Trophoblast cell (in vitro differentiated cells and primary cell): ENCODE measurements at regions not wholly inside any gene's neighbourhood (a gene's known extent, or its start where the extent isn't known, plus 50 kb on each side); places are given as distances from the start of the nearest gene placed in this dataset.

Experiments used
- DNase-seq, 2 donors: peaks; one replicate each; pipeline ENCODE4 v3.0.0-alpha.2; 2016
- H2AFZ ChIP-seq: 2 replicates; pipeline ENCODE4 v1.6.1; 2013; ENCODE audit warnings: low read length, moderate library complexity, mild to moderate bottlenecking; ENCODE audit not compliant: insufficient read depth, poor library complexity
- H2AK5ac ChIP-seq: 2 replicates; pipeline ENCODE4 v1.6.1; 2013; ENCODE audit warnings: mild to moderate bottlenecking, low read length
- H2BK120ac ChIP-seq: 2 replicates; pipeline ENCODE4 v1.6.1; 2013; ENCODE audit warnings: low read length, mild to moderate bottlenecking, moderate library complexity; ENCODE audit not compliant: insufficient read depth, poor library complexity
- H2BK12ac ChIP-seq: 2 replicates; pipeline ENCODE4 v1.6.1; 2013; ENCODE audit warnings: mild to moderate bottlenecking, low read length, moderate library complexity
- H2BK5ac ChIP-seq: 2 replicates; pipeline ENCODE4 v1.6.1; 2013; ENCODE audit warnings: low read length, low read depth, moderate library complexity, mild to moderate bottlenecking; ENCODE audit not compliant: poor library complexity
- H3K14ac ChIP-seq: 2 replicates; pipeline ENCODE4 v1.6.1; 2013; ENCODE audit warnings: mild to moderate bottlenecking, low read length
- H3K18ac ChIP-seq: 2 replicates; pipeline ENCODE4 v1.6.1; 2013; ENCODE audit warnings: mild to moderate bottlenecking, low read length
- H3K23ac ChIP-seq: 2 replicates; pipeline ENCODE4 v1.6.1; 2013; ENCODE audit warnings: low read length
- H3K27ac ChIP-seq: 2 replicates; pipeline ENCODE4 v1.5.1; 2013; ENCODE audit warnings: low read depth, mild to moderate bottlenecking, inconsistent platforms, low read length, moderate library complexity
- H3K27me3 ChIP-seq: 2 replicates; pipeline ENCODE4 v1.6.1; 2013; ENCODE audit warnings: inconsistent platforms, mild to moderate bottlenecking, low read length, moderate library complexity; ENCODE audit not compliant: insufficient read depth
- H3K36me3 ChIP-seq, 2 experiments: 1 replicate in 1 of 2; 2 replicates in 1 of 2; pipeline ENCODE4 v1.6.1; 2013; ENCODE audit warnings: low read length in 2 of 2, mild to moderate bottlenecking in 2 of 2, moderate library complexity in 1 of 2; ENCODE audit not compliant: insufficient read depth in 2 of 2, control insufficient read depth in 1 of 2
- H3K4ac ChIP-seq: 2 replicates; pipeline ENCODE4 v1.6.1; 2013; ENCODE audit warnings: low read depth, mild to moderate bottlenecking, low read length, moderate library complexity
- H3K4me1 ChIP-seq, 2 experiments: 1 replicate in 1 of 2; 2 replicates in 1 of 2; pipeline ENCODE4 v1.6.1; 2013; ENCODE audit warnings: low read length in 2 of 2, mild to moderate bottlenecking in 2 of 2, moderate library complexity in 1 of 2; ENCODE audit not compliant: insufficient read depth in 2 of 2, control insufficient read depth in 1 of 2
- H3K4me2 ChIP-seq: 2 replicates; pipeline ENCODE4 v1.6.1; 2013; ENCODE audit warnings: inconsistent platforms, mild to moderate bottlenecking, low read length, moderate library complexity
- H3K4me3 ChIP-seq: 2 replicates; pipeline ENCODE4 v1.5.1; 2013; ENCODE audit warnings: mild to moderate bottlenecking, low read depth, low read length, inconsistent platforms
- H3K79me1 ChIP-seq: one replicate; pipeline ENCODE4 v1.6.1; 2013; ENCODE audit warnings: low read length
- H3K79me2 ChIP-seq: 2 replicates; pipeline ENCODE4 v1.6.1; 2013; ENCODE audit warnings: low read length, mild to moderate bottlenecking; ENCODE audit not compliant: control insufficient read depth, insufficient read depth, poor library complexity
- H3K9ac ChIP-seq: 2 replicates; pipeline ENCODE4 v1.6.1; 2013; ENCODE audit warnings: mild to moderate bottlenecking, low read length
- H3K9me3 ChIP-seq: 2 replicates; pipeline ENCODE4 v1.6.1; 2013; ENCODE audit warnings: low read depth, mild to moderate bottlenecking, control low read depth, inconsistent platforms, low read length; ENCODE audit not compliant: insufficient read depth
- H4K12ac ChIP-seq: 2 replicates; pipeline ENCODE4 v1.6.1; 2013; ENCODE audit warnings: low read depth, mild to moderate bottlenecking, low read length, moderate library complexity
- H4K8ac ChIP-seq: 2 replicates; pipeline ENCODE4 v1.6.1; 2013; ENCODE audit warnings: low read depth, mild to moderate bottlenecking, low read length, moderate library complexity
- H4K91ac ChIP-seq: one replicate; pipeline ENCODE4 v1.6.1; 2013; ENCODE audit warnings: low read depth, mild to moderate bottlenecking, low read length, moderate library complexity
- WGBS: extraction: QIAGEN DNeasy Blood & Tissue Kit; methylation state at CpG from one replicate; pipeline ENCODE4 v1.1.7; 2013; ENCODE audit warnings: missing lambda C conversion rate; ENCODE audit not compliant: insufficient read length, insufficient coverage; ENCODE audit errors: extremely low coverage; 5-methylcytosine and 5-hydroxymethylcytosine counted together

- no peaks in the 10 kb centered on the region for H3K4me1 ChIP-seq
- H3K4me3 ChIP-seq: no peak overlapping the region
- H3K18ac ChIP-seq: no peak overlapping the region
- no peak overlapping the region for H4K8ac ChIP-seq
- no peak overlapping the region for H3K14ac ChIP-seq
- H2BK120ac ChIP-seq: no peak overlapping the region
- no peak for DNase-seq
- no peak overlapping the region for H3K4ac ChIP-seq
- H4K12ac ChIP-seq: no peak overlapping the region
- H3K9ac ChIP-seq: no peak overlapping the region
- H2BK12ac ChIP-seq: no peak overlapping the region
- H3K79me2 ChIP-seq: no peaks in the 10 kb centered on the region
- no peak overlapping the region for H3K23ac ChIP-seq
- no peaks in the 10 kb centered on the region for H3K9me3 ChIP-seq
- no peak overlapping the region for H3K27ac ChIP-seq
- no peaks in the 10 kb centered on the region for H3K27me3 ChIP-seq
- no peak overlapping the region for H2AK5ac ChIP-seq
- H2AFZ ChIP-seq: no peak overlapping the region
- WGBS: no CpG with 5 or more reads among the region's 6 CpGs
- H3K79me1 ChIP-seq: no peaks in the 10 kb centered on the region
- H3K36me3 ChIP-seq: no peaks in the 10 kb centered on the region
- no peak overlapping the region for H2BK5ac ChIP-seq
- no peak overlapping the region for H4K91ac ChIP-seq
- H3K4me2 ChIP-seq: no peak overlapping the region
These were observed 139.7 kb upstream of the PLCXD3 start for GRCh38 chr5:41650131-41650530.

GRCh38 chr5:41649659-41650058 lies 139.3 kb upstream of the PLCXD3 start:
- no peak overlapping the region for H3K4me2 ChIP-seq
- no peaks in the 10 kb centered on the region for H3K79me2 ChIP-seq
- H2AFZ ChIP-seq: no peak overlapping the region
- H3K79me1 ChIP-seq: no peaks in the 10 kb centered on the region
- H3K9ac ChIP-seq: no peak overlapping the region
- no peak overlapping the region for H2BK5ac ChIP-seq
- H2BK120ac ChIP-seq: no peak overlapping the region
- H4K8ac ChIP-seq: no peak overlapping the region
- H3K14ac ChIP-seq: no peak overlapping the region
- WGBS: no CpG with 5 or more reads among the region's 3 CpGs
- no peaks in the 10 kb centered on the region for H3K4me1 ChIP-seq
- no peak overlapping the region for H3K18ac ChIP-seq
- no peaks in the 10 kb centered on the region for H3K27me3 ChIP-seq
- no peak overlapping the region for H3K27ac ChIP-seq
- H3K36me3 ChIP-seq: no peaks in the 10 kb centered on the region
- H4K91ac ChIP-seq: no peak overlapping the region
- no peak overlapping the region for H2BK12ac ChIP-seq
- H3K23ac ChIP-seq: no peak overlapping the region
- H3K4me3 ChIP-seq: no peak overlapping the region
- H3K4ac ChIP-seq: no peak overlapping the region
- no peak overlapping the region for H2AK5ac ChIP-seq
- no peaks in the 10 kb centered on the region for H3K9me3 ChIP-seq
- DNase-seq: no peak
- H4K12ac ChIP-seq: no peak overlapping the region

- H2BK120ac ChIP-seq: no peak overlapping the region
- no peak overlapping the region for H3K4me3 ChIP-seq
- H4K91ac ChIP-seq: no peak overlapping the region
- no peak overlapping the region for H3K4me2 ChIP-seq
- H3K36me3 ChIP-seq: no peaks in the 10 kb centered on the region
- no peaks in the 10 kb centered on the region for H3K27me3 ChIP-seq
- H2AFZ ChIP-seq: no peak overlapping the region
- no peak overlapping the region for H3K9ac ChIP-seq
- no peak overlapping the region for H3K14ac ChIP-seq
- no peak overlapping the region for H4K8ac ChIP-seq
- no peak overlapping the region for H3K27ac ChIP-seq
- H3K23ac ChIP-seq: no peak overlapping the region
- no peaks in the 10 kb centered on the region for H3K79me1 ChIP-seq
- H2AK5ac ChIP-seq: no peak overlapping the region
- WGBS: no CpG with 5 or more reads among the region's 2 CpGs
- no peaks in the 10 kb centered on the region for H3K79me2 ChIP-seq
- no peak overlapping the region for H2BK12ac ChIP-seq
- no peak for DNase-seq
- H3K4ac ChIP-seq: no peak overlapping the region
- no peak overlapping the region for H3K18ac ChIP-seq
- H2BK5ac ChIP-seq: no peak overlapping the region
- H3K4me1 ChIP-seq: no peaks in the 10 kb centered on the region
- H3K9me3 ChIP-seq: no peaks in the 10 kb centered on the region
- H4K12ac ChIP-seq: no peak overlapping the region
These were observed 138.6 kb upstream of the PLCXD3 start for GRCh38 chr5:41648996-41649395.

GRCh38 chr5:41641621-41642020 lies 131.2 kb upstream of the PLCXD3 start:
- no peak overlapping the region for H2BK12ac ChIP-seq
- no peak overlapping the region for H3K18ac ChIP-seq
- H4K91ac ChIP-seq: no peak overlapping the region
- no peaks in the 10 kb centered on the region for H3K27me3 ChIP-seq
- H3K14ac ChIP-seq: no peak overlapping the region
- DNase-seq: peak in 1 of 2 donors; percentile 18
- no CpG with 5 or more reads among the region's 3 CpGs for WGBS
- H4K8ac ChIP-seq: no peak overlapping the region
- no peak overlapping the region for H3K4ac ChIP-seq
- no peak overlapping the region for H2AK5ac ChIP-seq
- no peak overlapping the region for H2BK120ac ChIP-seq
- no peak overlapping the region for H2BK5ac ChIP-seq
- no peak overlapping the region for H3K4me2 ChIP-seq
- no peak overlapping the region for H2AFZ ChIP-seq
- H3K4me1 ChIP-seq: peaks cover 0 to 4% of the 10 kb centered on the region in 2 experiments
- no peaks in the 10 kb centered on the region for H3K9me3 ChIP-seq
- H3K27ac ChIP-seq: no peak overlapping the region
- H3K36me3 ChIP-seq: no peaks in the 10 kb centered on the region
- H3K79me1 ChIP-seq: peaks cover 11% of the 10 kb centered on the region
- no peak overlapping the region for H3K4me3 ChIP-seq
- no peak overlapping the region for H3K23ac ChIP-seq
- H4K12ac ChIP-seq: no peak overlapping the region
- H3K79me2 ChIP-seq: no peaks in the 10 kb centered on the region
- no peak overlapping the region for H3K9ac ChIP-seq
